ENCODE measurements at regions not wholly inside any gene's neighbourhood (a gene's known extent, or its start where the extent isn't known, plus 50 kb on each side); places are given as distances from the start of the nearest gene placed in this dataset.

GRCh38 chrX:85444613-85445012 is 65.1 kb upstream of the POF1B start:
- Histone ChIP-seq H2AFZ (no peak overlapping the region), H3K27ac (no peak overlapping the region), H3K36me3 (ENCODE audit: control insufficient read depth, insufficient read depth, low read length) (no peaks in the 10 kb centered on the region), H3K9ac (no peak overlapping the region), H3K27me3 (ENCODE audit: control insufficient read depth, insufficient read depth, low read length) (no peaks in the 10 kb centered on the region), H3K4me2 (ENCODE audit: low read length) (no peak overlapping the region), H3K9me3 (ENCODE audit: control insufficient read depth, low read length) (no peaks in the 10 kb centered on the region), H3K4me1 (no peaks in the 10 kb centered on the region), H3K4me3 (ENCODE audit: low read depth, low read length) (no peak overlapping the region), H3K79me2 (no peaks in the 10 kb centered on the region)
- TF ChIP-seq CTCF (IDR thresholded peaks at IDR 0.05): no peak
